Lower leg skin (tissue), 3 donors: ENCODE measurements at regions not wholly inside any gene's neighbourhood (a gene's known extent, or its start where the extent isn't known, plus 50 kb on each side); places are given as distances from the start of the nearest gene placed in this dataset.

Experiments used
- CTCF ChIP-seq, 3 donors: fragments of 450-650 bp; IDR thresholded peaks; one replicate each; pipeline ENCODE4 v1.5.1; 2016; ENCODE audit warnings: antibody characterized with exemption in 3 of 3, mild to moderate bottlenecking in 3 of 3, moderate library complexity in 2 of 3
- POLR2A ChIP-seq, 2 donors: fragments of 450-650 bp; IDR thresholded peaks; one replicate each; pipeline ENCODE4 v1.6.1; 2016 to 2017; ENCODE audit warnings: antibody characterized with exemption in 2 of 2, mild to moderate bottlenecking in 1 of 2, moderate library complexity in 1 of 2

- no peak for TF ChIP-seq CTCF (IDR thresholded peaks at IDR 0.05)
- TF ChIP-seq POLR2A (IDR thresholded peaks at IDR 0.05), result no peak
These were observed 161.7 kb upstream of the CDH5 start for GRCh38 chr16:66204756-66205155.
